OCI-LY7 (cell line): ENCODE measurements at regions not wholly inside any gene's neighbourhood (a gene's known extent, or its start where the extent isn't known, plus 50 kb on each side); places are given as distances from the start of the nearest gene placed in this dataset.

Experiments used
- CTCF ChIP-seq: fragments of 200-600 bp; sonication (generic); conservative IDR thresholded peaks from 2 replicates; pipeline ENCODE4 v1.5.1; 2014; ENCODE audit warnings: mild to moderate bottlenecking, antibody characterized with exemption, low read length, moderate library complexity, mixed read lengths
- EZH2phosphoT487 ChIP-seq: fragments of 200-600 bp; sonication (generic); IDR thresholded peaks from 2 replicates; pipeline ENCODE4 v1.6.1; 2018; ENCODE audit warnings: low read depth, borderline replicate concordance, mild to moderate bottlenecking, mixed run types, antibody characterized with exemption, low read length, moderate library complexity, mixed read lengths

DNA sequence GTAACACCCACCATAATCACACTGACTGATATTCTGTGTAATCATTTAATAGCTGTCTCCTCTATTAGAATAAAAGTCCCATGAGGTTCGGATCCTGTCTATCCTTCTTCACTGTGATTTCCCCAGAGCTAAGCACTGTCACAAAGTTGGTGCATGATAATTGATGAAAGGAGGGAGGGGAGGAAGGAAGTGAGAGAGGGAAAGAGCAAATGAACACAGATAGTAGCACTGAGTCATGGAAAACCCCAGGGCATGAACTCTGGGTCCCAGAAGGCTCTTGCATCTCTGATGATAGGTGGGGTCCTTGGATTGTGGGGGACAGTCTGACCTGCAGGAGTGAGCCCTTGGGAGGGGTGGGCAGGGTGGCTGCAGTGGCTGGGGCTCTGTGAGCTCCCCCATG lies 294.1 kb downstream of the LRFN2 start:
- TF ChIP-seq CTCF: no peak
- TF ChIP-seq EZH2phosphoT487: no peak
